ENCODE measurements at regions not wholly inside any gene's neighbourhood (a gene's known extent, or its start where the extent isn't known, plus 50 kb on each side); places are given as distances from the start of the nearest gene placed in this dataset. TPM values are rescaled to one million over a fixed set of nuclear protein-coding genes. Genes with fewer than 3 reads are reported as not detected.
"Not testable (repeated sequence)": the region's sequence is repeated elsewhere in the genome, so short reads cannot be mapped to it uniquely, and the experiment has no call there.

DNA sequence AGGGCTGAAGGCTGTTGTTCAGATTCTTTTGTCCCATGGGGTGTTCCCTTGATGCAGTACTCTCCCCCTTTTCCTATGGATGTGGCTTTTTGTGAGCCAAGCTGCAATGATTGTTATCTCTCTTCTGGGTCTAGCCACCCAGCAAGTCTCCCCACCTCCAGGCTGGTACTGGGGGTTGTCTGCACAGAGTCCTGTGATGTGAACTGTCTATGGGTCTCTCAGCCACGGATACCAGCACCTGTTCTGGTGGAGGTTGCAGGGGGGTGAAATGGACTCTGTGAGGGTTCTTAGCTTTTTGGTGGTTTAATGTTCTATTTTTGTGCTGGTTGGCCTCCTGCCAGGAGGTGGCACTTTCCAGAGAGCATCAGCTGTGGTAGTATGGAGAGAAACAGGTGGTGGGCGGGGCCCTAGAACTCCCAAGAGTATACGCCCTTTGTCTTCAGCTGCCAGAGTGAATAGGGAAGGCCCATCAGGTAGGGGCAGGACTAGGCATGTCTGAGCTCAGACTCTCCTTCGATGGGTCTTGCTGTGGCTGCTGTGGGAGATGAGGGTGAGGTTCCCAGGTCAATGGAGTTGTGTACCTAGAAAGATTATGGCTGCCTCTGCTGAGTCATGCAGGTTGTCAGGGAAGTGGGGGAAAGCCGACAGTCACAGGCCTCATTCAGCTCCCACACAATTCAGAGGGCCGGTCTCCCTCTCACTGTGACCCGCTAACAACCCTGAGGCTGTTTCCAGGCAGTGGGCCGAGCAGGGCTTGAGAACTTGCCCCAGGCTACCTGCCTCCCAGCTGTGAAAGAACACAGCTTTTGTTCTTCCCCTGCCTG lies 87.4 kb downstream of the DLEU7 start:
- DNase-seq: not testable (repeated sequence)

DNA sequence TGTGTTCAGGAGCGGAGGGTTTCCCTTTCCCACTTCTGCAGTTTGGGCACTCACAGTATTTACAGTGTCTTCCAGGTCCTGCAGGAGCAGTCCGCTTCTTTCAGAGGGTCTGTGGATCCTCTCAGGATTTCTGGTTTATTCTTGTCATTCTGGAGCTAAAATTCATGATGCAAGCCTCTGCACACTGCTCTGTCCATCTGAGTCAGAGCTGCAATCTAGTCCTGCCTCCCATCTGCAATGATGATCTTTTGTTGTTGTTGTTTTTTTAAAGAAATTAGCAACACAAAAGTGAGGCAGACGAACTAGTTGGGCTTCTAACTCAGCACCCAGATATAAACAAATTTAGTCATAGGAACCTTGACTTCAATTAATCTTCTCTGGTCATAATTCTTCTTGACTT lies 86.5 kb downstream of the DLEU7 start:
- no peak for DNase-seq

DNA sequence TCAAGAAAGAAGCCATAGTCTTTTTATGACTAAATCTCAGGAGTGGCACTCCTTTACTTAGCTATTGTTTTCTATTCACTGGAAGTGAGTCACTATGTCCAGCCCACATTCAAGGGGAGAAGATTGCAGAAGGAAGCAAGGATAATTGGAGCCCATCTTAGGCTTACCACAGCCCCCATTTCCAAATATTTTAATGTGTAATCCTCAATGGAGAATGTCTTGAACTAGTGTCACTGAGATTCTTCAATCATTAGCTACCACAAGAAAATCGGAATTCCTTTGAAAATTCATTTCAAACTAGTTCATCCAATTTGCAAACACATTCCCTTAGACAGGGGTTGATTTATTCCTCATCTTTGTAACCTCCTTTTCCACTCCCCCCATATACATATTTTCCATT lies 84.7 kb downstream of the DLEU7 start:
- DNase-seq: no peak

DNA sequence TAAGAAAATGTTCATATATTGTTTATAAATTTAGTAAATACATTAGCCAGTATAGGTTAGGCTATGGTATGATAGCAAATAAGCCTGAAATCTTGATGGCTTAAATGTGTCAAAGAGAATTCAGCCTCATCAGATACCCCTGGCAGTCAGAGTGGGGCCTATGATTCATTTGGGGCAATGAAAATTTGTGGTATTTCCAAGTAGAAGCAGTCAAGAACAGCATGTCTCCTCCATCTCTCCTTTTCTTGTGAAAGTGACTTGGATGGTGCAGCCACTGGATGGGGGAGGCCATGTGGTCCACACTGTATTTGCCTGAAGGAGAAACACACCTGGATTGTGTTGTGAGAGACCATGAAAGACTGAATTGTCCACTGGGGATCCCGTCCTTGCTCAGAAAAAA lies 82.7 kb downstream of the DLEU7 start:
- DNase-seq: no peak

DNA sequence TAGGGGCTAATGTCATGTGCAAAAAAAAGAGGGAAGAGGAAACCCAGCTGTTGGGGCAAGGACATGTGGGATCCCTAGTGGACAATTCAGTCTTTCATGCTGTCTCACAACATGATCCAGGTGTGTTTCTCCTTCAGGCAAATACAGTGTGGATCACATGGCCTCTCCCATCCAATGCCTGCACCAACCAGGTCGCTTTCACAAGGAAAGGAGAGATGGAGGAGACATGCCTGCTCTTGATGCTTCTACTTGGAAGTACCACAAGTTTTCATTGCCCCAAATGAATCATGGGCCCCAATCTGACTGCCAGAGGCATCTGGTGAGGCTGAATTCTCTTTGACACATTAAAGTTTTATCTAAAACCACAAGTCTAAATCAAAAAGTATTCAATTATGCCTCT lies 82.1 kb downstream of the DLEU7 start:
- no peak for DNase-seq

DNA sequence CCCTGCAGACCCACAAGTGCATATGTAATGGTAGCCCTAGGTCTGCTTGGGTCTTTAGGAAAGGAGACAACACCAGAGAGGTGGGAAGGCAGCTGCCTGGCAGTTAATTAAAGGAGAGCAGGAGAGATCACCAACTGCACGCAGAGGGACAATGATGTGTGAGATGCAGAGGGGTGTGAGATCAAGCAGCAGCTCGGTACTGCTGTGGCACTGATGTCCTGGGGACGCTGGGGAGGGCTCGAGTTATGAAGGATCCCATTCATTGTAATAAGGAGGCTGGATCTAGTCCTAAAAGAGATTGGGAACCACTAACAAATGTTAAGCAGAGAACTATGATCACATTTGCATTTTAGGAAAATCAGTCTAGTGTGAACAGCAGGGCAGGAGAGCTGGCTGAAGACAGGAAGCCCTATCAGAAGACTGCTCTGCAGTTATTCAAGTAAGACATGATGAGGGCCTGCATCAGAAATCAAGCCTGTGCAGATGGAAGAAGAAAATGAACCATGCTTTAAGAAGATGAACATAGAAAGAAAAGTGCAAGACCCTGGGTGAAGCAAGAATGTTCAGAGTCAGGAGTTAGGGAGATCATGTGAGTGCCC lies 80.4 kb downstream of the DLEU7 start:
- DNase-seq: no peak

DNA sequence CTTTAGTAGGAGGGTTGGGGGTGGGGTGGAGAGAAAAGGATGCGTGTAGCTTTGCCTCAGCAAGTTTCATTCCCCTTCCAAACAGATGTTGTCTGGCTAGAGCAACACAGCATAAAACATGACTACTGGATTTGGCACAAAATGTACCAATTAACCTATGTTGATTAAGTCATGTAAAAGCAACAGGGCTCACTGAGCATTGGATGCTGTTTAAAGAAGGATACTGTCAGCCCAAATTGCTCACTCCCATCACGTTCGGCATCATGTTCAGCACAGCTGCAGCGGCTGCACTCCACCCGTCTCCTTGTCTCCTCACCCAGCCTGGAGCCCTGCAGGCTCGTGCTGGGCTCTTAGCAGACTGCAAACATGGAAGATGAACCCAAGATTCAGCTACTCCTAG lies 77.5 kb downstream of the DLEU7 start:
- peak; percentile 41 for DNase-seq

DNA sequence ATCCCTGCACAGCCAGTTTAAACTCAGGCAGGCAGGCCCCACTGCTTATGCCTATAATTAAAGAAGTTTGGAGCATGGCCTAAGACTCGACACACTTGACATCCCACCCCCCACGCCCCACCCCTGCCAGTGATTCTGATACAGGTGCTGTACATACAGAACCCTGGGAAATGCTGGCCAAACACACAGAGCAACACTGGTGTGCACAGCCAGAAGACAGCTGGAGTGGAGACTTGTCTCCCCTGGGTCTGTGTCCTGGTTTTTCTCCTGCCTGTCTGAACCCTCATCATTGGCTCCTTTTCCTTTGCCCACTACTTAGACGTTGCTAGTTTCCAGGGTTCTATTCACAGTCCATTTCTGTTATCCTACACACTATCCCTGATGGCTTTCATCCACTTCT lies 76.8 kb downstream of the DLEU7 start:
- no peak for DNase-seq

DNA sequence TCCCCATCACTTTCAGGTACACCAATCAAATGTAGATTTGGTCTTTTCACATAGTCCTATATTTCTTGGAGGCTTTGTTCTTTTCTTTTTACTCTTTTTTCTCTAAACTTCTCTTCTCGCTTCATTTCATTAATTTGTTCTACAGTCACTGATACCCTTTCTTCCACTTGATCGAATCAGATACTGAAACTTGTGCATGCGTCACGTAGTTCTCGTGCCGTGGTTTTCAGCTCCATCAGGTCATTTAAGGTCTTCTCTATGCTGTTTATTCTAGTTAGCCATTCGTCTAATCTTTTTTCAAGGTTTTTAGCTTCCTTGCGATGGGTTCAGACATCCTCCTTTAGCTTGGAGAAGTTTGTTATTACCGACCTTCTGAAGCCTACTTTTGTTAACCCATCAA lies 70.6 kb downstream of the DLEU7 start:
- not testable (repeated sequence) for DNase-seq

Small RNA genes lying in the stretch of these regions (small RNA-seq; reads per million reads assigned to genes)
- gene RF02109 (ENCODE audit: low replicate concordance) (not detected), gene RF02110 (ENCODE audit: low replicate concordance) (not detected)

All from skin of body (tissue), 2 donors.